ENCODE measurements at regions not wholly inside any gene's neighbourhood (a gene's known extent, or its start where the extent isn't known, plus 50 kb on each side); places are given as distances from the start of the nearest gene placed in this dataset.

DNA sequence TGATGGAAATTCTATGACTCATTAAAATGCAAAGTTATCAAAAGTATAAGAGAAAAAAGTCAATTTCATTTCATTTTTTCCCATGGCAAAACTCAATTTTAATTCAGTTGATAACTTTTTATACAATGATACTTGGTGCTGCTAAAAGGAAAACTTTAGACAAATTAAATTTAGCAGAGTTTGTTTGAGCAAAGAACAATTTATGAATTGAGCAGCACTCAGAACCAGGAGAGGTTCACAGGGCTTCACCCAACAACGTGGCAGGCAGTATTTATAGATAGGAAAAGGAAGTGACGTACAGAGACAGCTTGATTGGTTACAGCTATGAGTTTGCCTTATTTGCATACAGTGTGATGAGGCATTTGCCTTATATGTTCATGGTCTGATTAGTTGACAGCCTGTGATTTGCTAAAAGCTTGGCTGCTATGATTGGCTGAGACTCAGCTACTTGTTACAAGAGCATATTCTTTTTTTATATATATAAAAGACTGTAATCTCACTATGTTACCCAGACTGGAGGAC, 157.2 kb upstream of the CELF2 start:
- DNase-seq (ENCODE audit: low spot score): no peak

DNA sequence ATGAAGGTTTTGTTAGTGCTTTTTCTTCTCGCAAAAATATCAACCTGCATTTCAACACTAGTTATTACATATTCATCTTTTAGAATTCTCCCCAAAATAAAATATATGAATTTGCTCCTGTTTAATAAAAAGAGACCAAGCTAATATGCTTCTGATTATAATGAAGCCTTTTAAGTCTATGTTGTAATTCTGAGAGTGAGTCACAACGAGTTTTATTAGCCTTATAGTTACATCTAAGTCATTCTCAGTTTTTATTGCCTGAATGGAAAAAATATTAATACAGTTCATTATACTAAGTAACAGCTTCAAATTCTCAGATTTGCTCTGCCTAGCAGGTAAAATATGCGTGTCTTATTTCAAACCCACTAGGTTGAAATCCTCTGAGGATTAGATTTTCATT, 152.4 kb upstream of the CELF2 start:
- no peak for DNase-seq (ENCODE audit: low spot score)

DNA sequence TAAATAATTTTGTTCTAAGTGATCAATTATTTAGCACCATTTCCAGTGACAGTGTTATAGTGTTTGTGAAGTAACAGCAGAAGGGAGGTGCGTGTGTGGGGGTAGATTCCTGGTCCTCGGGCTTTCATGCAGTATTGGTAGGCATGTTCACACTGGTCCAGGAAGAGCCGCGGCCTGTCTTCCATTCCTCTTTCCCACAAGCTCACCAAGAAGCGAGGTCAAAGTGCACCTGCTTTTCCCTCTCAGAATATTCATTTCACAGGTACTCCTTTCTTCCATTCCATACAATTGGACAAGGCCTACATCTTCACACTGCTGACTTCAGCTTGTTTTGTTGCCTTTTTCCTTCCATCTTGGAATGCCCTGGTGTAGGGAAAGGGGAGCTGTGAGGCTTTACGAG, 151.8 kb upstream of the CELF2 start:
- no peak for DNase-seq (ENCODE audit: low spot score)

DNA sequence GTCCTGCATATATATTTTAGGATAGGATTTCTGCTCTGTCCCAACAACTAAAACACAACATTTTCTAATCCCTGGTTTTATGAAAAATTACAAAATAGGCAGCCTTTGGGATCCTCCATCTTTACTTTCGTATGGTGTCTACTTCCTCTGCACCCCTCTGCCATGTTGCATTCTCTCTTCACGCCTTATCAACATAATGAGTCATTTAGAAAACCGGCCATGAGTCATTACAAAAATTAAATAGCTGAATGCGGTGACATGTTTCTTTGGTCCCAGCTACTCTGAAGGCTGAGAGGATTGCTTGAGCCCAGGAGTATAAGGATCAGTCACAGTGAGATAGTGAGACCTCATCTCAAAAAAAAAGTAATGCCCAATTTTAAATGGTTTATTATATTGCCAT, 148.1 kb upstream of the CELF2 start:
- no peak for DNase-seq (ENCODE audit: low spot score)

DNA sequence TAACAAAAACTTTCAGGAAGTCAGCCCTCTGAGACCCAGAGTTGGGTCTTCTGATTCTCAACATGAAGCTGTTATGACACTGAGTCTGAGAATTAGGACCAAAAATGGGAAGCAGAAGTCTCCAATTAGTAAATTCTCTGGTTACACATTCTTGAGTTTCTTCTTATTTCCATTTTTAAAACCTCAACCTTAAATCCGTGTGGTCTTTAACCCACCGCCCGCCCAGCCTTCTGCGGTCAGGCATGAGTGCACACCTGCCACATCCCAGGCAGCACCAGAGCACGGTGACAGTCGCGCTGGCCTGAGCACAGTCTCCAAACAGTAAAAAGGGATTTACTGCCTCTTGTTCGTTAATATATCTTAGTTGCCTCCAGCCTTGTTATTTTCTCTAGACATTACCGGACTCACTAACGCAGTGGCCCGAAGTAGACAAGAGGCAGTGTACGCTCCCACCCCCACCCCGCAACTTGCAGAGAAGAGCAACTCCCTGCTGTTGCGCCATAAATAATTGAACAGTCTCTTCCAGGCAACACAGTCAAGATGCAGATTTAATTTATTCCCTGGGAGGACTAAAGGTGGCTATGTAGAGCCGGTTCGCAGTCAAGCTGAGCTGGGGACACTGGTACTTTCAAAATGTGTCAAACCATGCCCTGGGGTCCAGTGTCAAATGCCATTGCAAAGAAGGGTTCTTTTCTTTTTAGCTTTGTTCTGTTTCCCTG, 147.0 kb upstream of the CELF2 start:
- no peak for DNase-seq (ENCODE audit: low spot score)

DNA sequence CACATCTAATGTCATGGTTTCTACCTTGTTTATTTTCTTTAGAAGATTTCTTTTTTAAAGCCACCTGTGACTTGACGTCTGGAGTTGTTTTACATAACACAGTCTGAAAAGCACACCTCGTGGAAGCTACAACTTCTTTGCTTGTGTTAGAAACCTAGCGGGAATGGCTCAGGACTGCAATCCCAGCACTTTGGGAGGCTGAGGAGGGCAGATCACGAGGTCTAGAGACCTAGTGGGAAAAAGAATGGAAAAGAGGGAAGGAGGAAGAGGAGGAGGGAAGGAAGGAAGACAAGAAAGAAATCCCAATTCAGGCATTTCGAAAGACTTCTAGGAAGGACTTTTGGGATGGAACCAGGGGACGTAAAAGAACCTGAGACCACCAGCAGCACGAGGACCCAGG, 146.3 kb upstream of the CELF2 start:
- DNase-seq (ENCODE audit: low spot score): no peak

DNA sequence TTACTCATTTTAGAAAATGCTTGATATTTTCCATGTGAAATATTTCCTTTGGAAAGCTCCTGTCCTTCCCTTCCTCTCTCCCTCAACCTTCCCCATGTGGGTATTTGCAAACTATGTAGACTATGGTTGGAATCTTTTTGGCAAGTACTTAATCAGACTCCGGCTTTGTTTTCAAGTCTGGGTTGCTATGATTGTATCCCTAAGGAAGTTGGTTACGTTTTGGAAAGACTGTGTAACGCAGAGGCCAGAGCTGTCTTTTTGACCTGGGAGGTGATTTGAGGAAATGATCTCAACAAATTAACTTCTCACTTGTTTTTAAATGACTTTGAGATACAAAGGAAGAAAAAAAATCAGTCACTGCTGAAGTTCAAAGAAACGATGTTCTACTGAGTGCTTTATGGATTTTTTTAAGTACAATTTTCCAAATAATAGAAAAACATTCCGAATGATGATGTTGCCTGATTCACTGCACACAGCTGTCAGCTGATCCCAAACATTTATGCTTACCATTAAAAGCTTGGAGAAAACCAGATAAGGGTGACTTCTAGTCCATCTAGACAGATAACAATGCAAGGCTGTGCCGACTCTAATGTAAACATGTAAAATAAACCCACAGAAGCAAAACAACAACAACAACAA, 145.5 kb upstream of the CELF2 start:
- DNase-seq (ENCODE audit: low spot score): no peak

DNA sequence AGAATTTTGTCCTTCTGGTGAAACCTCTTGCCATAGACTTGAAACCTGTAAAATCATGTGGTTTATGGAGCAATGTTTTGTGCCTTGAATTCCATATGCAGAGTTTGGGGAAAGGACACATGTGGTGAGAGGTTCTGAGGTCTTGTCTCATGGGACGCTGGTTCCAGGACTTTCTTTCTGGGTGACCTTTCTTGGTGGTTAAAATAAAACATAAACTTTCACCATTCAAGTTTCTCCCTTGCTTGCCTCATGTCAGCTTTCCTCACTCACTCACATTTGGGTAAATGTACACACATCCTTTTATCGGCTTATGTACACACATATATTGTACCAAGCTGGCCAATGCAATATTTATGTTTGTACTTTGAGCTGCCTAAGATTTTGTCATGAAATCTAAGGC, 144.9 kb upstream of the CELF2 start:
- DNase-seq (ENCODE audit: low spot score): no peak

DNA sequence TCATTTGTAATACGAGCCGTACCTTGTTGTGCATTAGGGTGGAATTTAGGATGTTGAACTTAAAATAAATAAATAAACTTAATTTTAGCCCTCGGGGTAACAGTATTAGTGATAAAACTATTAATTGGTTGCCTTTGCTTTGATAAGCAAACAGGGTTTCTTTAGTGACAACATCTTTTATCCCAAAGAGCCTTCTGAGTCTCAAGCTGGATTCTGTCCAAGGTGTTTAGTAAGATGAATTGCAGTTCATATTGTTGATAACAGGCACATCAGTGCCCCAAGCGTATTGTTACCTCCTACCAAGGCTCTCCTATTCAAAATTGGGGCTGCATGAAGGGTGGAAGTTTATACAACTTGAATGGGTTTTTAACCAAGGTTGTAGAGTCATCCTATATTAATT, 144.4 kb upstream of the CELF2 start:
- DNase-seq (ENCODE audit: low spot score): no peak

DNA sequence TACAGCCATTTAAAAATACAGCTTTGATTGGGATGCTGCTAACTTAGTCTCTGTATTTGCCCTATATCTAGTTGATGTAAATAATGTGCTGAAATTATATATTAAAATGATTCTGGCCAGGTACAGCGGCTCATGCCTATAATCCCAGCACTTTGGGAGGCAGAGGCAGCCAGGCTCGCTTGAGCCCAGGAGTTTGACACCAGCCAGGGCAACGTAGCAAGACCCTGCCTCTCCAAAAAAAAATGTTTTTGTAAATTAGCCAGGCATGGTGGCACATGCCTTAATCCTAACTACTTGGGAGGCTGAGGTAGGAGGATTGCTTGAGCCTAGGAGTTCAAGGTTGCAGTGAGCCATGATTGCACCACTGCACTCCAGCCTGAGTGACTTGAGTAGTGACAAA, 143.8 kb upstream of the CELF2 start:
- DNase-seq (ENCODE audit: low spot score): no peak

DNA sequence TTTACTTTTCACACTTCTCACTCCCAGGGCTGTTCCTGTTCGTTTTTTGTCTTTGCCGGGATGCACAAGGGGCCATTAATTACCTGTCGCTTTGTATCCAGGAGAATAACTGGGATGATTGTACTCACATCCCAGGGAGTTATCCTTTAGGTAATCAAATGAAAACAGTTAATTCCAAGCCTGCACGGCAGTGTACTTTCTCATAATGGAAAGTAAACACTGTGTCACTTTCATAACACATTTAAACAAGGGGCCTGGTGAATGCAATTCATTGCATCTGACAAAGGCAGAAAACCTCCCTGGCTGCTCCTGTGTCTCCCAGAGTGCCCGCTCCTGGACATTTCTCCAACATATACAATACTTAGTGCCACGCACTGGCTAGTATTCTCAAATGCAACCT, 138.7 kb upstream of the CELF2 start:
- DNase-seq (ENCODE audit: low spot score): no peak

DNA sequence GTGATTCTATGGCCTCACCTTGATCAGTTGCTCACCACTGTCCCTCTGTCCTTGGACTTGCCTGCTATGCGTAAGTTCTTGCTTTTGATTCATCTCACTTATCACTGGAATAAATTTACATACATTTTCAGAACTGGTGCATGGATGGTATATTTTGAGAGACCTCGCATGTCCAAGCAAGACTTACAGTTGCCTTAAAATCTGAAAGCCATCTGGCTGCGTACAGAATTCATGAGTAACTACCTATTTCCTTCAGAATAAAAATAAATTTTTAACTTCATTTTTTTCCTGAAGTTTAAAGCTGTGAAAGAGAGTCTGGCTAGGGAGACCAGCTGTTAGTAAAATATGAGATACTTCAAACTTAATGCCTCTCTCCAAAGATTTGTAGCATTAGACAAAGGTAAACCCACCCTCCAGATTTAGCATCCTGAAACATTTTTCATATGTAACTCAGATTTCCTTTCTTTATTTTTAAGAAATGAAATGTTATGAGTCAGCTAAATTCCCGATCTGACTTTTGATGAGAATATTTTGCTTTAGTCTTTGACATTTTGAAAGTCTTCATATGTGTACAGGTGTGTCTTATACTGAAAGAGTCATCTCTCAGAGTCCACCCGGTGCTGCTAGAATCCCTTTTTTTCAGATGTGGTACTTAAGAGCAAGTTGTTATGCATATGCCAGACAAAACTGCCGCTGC, 136.4 kb upstream of the CELF2 start:
- DNase-seq (ENCODE audit: low spot score): no peak

DNA sequence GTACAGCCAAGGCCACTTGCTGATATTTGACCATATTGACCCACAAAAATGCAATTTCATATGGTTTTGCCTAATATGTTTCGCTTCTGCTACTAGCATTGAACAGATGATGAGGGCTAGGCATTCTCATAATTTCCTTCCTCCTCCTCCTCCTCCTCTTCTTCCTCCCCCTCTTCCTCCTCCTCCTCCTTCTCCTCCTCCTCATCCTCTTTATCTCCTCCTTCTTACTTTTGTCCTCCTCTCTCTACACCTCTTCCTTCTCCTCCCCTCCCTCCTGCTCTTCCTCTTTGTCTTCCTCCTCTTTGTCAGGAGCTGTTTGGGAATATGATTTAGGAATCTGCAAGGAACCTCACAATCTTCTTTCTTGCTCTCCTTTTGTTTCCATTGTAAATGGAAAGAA, 133.9 kb upstream of the CELF2 start:
- no peak for DNase-seq (ENCODE audit: low spot score)

DNA sequence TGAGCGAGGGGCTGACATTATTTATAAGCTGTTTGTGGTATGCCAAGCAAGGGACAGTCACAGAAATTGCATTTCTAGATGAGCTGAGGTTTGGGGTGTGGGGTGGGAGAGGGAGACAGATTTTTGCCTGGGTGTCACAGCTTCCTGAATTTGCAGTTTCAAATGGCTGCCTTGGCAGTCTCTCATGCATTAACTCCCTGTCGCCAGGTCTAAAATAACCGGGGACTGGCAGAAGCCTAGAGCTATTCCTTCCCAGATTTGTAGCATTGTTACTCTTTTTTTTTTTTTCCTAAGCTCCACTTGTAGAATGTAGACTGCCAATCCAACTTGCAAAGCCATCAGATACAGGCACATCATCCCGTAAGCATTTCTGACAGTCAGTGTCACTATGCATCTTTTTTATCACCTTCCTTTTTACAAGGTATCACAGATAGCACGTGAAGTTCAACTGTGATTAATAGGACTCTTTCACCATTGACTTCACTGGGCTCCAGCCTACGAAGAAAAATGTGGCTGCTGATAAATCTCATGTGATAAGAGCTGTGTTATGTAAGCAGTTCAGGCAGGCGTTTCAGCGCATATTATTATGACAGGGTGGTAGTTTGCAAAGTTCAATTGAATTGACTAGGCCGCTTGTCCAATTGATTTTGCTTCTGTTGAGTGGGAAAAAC, 130.7 kb upstream of the CELF2 start:
- DNase-seq (ENCODE audit: low spot score): no peak

DNA sequence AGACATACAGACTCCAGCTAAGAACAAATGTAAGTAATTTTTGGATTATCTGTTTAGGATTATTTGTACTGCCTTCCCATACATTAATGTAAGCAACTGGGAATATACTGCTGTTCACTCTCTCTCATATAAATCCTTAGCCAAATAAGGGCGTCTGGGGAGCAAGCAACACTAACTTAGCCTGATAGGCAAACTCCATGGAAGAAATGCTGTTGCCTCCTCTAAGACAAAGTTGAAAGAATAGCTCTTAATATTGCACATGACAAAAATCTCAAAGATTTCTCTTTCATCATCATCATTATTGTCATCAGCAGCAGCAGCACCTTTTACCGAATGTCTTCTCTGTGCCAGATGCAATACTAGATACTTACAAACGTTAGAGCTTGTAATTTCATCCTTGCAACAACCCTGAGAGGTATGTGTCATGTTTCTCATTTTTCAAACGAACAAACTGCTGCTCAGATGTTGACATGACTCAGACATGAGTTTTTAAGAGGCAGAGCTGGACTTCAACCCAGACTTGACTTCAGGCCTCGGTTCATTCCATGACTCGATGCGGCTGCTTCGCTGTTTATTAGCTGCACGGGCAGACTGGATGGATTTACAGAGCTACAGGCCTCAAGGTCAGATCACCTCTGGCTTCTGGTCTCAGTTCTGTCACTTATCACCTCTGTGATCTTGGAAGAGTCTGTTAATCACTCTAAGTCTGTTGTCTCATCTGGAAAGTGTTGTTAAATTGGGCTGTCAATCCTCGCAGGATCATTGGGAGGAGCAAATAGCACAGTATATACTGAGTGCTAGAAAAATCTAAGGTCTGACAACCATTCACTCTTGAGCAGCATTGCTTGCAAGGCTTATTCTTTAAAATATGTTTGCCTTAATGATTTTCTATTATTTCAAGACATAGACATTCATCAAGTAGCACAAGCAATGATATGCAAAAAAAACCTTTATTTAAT, 126.3 kb upstream of the CELF2 start:
- DNase-seq (ENCODE audit: low spot score): no peak

DNA sequence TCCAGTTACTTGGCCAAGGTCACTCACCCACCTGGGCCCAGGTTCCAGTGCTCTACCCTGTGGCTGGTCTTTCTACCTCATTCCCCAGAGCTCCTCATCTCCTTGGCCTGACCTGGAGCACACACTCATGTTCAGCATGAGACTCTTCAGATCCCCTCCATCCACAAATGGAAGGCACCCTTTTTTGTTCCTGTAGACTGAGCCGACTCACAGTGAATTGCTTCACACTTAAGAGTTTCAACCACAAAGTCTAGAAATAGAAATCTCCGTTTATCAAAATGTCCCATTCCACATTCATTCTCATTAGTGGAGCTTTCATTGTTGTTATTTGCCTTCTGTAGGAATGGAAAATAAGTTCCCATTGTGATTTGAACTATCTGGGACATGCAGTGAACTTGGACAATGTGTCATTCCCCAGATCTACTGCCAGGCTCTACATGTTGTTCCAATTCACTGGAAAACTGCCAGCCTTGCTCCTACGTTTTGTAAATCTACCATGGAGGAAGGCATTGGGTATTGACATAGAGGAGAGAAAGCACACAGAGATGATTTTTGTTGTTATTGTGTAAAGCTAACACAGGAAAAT, 125.3 kb upstream of the CELF2 start:
- DNase-seq (ENCODE audit: low spot score): no peak

DNA sequence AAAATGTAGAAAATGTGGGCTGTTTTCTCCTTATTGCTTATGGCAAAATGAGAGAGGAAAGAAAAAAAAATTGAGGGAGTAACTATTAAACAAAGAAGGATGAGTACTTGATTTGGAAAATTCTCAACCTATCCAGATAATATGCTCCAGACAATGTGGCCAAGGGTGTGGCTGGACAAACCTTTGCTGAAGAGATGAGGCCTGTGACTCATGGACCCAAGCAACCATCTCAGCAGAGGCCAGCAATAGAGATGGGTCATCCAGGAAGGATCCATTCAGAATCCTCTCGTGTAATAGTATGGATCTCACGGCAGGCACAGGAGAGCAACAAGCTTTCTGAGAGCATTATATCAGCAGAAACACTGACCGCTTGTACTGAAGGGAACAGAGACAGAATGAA, 120.3 kb upstream of the CELF2 start:
- no peak for DNase-seq (ENCODE audit: low spot score)

DNA sequence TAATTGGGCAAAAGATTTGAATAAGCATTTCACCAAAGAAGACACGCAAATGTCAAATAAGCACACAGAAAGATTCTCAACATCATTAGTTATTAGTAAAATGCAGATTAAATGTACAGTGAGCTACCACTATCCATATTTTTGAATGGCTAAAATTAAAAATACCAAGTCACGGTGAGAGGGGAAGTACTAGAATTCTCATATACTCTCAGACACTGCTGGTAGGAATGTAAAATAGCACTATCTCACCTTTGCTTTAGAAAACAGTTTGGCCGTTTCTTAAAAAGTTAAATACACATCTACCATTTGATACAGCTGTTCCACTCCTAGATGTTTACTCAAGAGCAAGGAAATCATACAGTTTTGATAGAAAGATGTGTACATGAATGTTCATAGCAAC, 115.8 kb upstream of the CELF2 start:
- DNase-seq (ENCODE audit: low spot score): no peak

DNA sequence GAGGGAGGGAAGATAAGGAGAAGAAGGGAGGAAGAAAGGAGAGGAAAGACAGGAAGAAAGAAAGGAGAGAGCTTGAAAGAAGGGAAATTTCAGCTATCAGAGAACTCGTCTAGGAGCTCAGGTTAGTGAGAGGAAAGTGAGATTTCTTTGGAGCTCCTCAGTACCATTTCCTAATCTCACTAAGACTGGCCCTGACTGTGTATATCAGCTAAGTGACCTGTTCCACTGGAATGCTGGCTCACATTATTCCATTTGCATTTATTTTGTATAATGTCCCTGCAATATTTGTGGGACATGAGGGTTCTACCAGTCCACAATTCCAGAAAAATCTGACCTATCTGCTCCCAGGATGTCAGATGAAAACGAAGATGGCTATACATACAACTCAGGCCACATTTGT, 114.7 kb upstream of the CELF2 start:
- DNase-seq (ENCODE audit: low spot score): no peak

DNA sequence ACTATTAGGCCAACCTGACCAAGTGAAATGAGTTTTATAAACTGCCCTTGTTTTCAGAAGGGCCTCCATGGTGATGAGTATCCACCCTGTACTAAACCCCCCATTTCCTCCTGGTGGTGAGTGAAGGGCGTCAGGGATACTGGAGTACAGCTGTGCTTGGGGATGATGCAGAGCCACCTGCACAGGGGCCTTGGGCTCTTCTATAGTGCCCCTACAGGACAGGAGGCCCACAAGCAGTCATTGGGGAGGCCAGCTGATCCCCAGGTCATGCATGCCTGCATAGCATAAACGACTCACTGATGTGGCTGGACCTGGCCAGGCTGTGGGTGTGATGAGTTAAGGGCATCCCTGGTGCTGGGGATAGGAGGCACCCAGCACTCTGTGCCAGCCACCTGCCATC, 114.1 kb upstream of the CELF2 start:
- no peak for DNase-seq (ENCODE audit: low spot score)

DNA sequence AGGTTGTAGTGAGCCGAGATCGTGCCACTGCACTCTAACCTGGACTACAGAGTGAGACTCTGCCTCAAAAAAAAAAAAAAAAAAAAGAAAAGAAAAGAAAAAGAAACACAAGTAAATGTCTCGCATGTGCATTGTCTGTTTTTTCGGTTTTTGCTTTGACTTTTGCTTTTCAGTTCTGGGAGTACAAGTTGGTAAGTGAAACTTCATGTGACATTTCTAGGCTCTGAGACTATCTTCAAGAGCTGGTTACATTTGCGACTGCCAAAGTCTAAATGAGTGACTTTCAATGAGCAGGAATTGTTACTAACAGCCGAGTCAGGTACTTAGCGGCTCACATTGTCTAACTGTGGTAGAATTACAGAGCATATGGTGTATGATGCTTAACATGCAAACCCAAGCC, 107.0 kb upstream of the CELF2 start:
- no peak for DNase-seq (ENCODE audit: low spot score)

All from HuH-7 (cell line).